M059J (cell line): ENCODE measurements at regions not wholly inside any gene's neighbourhood (a gene's known extent, or its start where the extent isn't known, plus 50 kb on each side); places are given as distances from the start of the nearest gene placed in this dataset.
"Not testable (repeated sequence)": the region's sequence is repeated elsewhere in the genome, so short reads cannot be mapped to it uniquely, and the experiment has no call there.

Source experiments
- DNase-seq: peaks from one replicate; pipeline ENCODE4 v3.0.0-alpha.2; 2012; ENCODE audit warnings: low read depth

- DNase-seq = no peak
Measured at GRCh38 chr17:73889439-73889838, 245.2 kb upstream of the SDK2 start.

DNA sequence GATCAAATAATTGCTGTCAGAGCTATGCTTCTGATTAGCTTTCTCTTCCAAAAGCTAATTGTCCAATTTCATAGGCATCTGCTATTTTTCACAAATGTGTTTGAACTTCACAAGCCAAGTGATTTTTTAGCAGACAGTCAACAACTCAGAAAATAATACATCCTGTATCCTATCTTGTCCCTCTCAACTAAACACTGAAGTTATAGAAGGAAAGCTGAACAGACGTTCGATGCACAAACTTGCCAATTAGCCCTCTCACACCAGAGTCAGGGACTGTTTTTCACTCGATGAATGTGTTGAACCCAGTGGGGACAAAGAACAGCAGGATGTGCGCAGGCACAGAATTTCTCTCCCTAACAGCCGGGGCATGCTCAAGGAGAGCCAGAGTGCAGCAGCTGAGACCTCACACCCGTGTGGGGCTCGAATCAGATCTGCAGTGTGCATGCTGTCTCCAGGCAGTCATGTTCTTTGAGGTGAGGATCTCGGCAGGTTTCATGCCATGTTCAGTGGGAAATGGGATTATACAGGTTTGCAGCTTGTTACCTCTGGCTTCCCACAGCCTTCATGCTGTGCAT, 246.7 kb upstream of the SDK2 start:
- DNase-seq = no peak

DNA sequence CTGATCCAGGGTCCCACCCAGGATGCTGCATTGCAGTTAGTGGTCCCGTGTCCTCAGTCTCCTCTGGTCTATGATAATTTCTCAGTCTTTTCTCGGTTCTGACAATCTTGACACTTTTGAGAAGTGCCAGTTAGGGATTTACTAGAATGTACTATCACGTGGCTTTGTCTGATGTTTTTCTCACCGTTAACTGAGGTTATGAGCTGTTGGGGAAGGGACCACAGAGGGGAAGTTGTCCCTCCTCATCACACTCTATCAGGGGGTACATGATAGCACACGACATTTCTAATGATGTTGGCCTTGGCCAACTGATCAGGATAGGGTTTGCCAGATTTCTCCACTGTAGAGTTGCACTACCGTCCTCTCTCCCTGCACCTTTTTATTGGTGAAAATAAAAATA, 250.9 kb upstream of the SDK2 start:
- no peak for DNase-seq

DNA sequence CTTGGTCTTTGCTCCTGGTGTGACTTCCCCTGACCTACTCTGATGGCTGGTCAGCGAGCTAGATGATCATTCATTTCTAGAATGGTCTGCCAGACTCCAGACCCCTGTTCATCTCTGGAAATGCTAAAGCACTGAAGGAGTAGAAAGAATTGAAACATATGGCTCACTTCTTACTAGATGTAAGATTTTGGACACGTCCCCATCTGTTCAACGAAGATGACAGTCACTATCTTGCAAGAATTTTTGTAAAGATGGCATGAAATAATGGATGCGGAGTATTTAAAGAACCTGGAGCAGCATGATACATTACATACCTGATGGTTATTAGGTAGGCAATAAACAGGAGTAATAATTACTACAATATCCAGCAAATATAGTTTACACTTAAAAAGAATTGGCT, 252.7 kb upstream of the SDK2 start:
- no peak for DNase-seq

DNA sequence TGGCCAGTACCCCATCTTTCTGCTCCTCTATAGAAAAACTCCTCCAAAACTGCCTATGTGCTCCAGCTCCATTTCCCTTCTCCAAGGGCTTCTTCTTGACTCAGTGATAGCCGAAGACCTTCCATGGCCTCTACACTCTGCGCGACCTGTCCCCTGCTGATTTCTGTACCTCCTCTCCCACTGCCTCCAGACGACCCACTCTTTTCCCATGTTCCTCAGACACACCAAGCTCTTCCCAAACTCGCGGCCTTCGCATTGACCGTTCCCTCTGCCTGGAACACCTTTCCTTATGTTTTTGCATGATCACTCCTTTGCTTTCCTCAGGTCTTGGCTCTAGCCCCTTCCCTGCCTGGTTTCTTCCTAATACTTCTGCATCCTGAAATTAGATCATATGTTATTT, 255.6 kb upstream of the SDK2 start:
- DNase-seq = no peak

DNA sequence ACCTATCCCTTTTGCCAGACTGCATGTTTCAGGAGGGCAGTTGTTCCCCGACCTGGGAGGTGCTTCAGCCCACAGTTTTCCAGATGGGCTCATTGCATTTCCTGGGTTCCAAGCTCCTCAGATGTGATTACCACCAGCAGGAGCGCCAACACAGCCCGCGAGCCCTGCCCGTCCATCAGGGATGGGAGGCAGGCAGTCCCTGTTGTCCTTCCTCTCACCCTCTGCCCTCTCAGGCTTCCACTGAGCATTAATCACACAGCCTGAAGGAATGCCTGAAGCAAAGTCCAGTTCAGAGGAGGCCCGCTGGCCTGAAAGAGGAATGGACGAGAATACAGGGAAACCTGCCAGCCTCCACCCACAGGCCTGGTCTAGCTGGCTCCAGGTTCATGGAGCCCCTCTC, 256.3 kb upstream of the SDK2 start:
- no peak for DNase-seq

GRCh38 chr17:73901249-73901648, 257.0 kb upstream of the SDK2 start:
- no peak for DNase-seq

DNA sequence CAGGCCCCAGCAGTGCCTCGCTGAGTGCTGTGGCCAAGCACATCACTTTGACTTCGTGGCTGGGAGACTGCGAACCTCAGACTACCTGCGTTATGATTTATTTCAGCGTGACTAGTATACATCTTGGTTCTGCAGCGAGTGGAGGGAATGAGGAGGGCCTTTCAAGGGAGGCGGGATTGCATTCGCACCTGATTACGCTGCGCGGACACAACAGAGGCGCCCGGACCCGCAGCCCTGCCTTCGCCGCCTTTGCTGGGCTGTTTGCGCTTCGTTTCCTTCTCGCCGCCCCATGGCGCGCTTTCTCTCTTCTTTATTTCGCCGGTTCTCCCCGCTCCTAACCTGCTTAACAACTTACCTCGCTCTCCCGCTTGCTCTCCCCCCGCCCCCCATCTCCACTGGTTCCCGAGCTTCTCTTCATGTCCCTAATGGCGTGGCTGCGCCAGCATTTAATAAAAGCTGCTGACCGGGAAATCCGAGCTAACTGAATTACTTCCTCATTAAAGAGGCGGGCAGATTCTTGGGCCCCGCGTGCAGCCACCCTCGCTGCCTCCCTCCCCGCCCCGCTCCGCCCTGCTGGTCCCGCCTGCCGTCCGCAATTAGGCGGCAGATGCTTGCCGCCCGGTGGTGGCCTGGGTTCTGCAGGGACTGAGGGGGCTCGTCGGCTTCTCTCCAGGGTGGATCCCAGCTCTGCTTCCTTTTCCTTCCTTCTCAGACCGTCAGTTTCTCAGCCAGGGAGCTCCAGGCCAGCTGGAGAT, 257.6 kb upstream of the SDK2 start:
- no peak for DNase-seq

- no peak for DNase-seq
Measured at GRCh38 chr17:73902416-73903181, 258.4 kb upstream of the SDK2 start.

DNA sequence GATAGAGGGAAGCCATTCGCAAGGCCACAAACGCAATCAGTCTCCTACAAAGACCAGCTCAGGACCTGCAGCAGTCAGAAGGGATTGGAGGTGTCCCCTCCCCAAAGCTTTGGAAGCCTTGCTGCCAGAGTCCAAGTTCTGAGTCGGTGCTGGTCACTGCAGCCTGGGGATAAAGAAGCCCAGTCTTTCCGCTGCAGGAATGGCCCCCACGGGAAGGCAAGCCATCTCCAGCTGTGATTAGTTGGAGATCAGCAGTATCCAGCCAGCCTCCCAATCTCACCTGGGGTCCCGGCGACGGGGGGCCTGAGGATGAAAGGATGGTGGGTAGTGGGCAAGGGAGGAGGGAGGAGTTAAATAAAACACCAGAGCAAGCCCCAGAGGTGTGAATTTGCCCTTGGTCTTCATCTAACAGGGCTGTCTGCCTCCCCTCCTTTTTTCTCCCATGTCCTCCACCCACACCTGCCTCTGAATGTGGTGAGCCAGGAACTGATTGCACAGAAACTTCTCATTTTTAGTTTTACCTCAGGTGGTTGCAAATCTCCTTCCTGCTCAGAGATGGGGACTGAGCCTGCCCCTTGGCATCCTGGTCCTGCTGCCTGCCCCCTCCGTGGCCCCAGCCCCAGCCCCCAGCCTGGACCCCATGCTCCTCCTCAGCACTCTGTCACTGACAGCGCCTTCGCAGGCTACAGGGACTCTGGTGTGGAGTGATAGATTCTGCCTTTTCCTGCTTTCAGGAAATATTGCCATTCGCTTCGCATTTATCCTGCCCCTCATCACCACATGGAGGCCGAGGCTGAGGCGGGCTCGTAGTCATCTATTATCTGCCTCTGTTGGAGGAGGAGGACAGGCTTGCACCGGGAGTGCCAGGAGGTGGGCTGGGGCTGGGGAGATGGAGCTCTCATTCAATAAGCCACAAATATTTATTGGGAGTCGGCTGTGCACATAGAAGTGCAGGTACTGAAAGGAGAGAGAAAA, 262.9 kb upstream of the SDK2 start:
- DNase-seq = no peak

DNA sequence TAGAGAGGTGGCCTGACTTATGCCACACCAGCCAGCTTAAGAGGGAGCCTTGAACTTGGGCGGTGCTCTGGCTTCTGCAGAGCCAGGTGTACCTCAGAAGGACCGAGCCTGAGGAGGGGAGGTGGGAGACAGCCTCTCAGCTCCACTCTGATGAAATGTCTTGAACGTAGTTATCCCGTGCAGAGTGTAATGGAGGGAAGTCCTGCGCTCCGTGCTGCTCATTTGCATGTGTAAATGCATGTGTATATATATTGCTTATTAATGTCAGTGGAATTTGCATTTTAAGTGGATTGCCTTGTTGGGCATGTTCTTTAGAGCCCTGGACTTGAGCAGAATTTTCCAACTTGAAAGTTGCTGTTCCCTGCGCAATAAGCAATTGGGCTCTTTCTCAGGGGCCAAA, 264.9 kb upstream of the SDK2 start:
- no peak for DNase-seq

GRCh38 chr17:73910206-73910605, 266.0 kb upstream of the SDK2 start:
- DNase-seq = no peak

DNA sequence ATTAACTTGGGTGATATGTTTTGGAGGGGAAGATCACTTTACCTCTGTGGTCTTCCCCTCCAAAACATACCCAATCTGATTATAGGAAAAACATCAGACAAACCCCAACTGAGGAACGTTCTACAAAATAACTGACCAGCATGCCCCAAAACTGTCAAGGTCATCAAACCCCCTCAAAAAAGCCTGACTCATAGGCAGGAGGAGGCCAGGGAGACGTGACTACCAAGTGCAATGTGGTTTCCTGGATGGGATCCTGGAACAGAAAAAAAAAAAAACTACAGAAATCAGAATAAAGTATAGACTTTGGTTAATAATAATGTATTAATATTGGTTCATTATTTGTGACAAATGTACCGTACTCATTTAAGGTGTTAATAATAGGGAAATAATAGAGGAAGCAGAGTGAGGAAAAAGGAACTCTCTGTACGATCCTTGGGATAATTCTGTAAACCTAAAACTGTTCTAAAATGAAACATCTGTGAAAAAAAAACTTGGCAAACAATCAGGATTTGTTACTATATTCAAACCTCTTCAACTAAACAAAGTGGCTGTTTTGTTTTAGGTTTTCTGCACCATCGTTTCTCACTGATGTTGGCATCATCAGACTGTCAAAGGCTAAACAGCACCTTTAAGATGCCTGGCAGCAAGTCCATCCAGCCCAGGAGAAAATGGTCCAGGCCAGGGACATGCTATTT, 266.7 kb upstream of the SDK2 start:
- no peak for DNase-seq

- DNase-seq = no peak
Measured at GRCh38 chr17:73911726-73912372, 267.6 kb upstream of the SDK2 start.

GRCh38 chr17:73912373-73912746, 268.1 kb upstream of the SDK2 start:
- DNase-seq = no peak

GRCh38 chr17:73914536-73915274, 270.5 kb upstream of the SDK2 start:
- no peak for DNase-seq

- not testable (repeated sequence) for DNase-seq
Measured at GRCh38 chr17:73919033-73919432, 274.8 kb upstream of the SDK2 start.

GRCh38 chr17:73921306-73921705, 277.1 kb upstream of the SDK2 start:
- DNase-seq = no peak

- no peak for DNase-seq
Measured at GRCh38 chr17:73924114-73924908, 279.2 kb upstream of the RPL38 start.

DNA sequence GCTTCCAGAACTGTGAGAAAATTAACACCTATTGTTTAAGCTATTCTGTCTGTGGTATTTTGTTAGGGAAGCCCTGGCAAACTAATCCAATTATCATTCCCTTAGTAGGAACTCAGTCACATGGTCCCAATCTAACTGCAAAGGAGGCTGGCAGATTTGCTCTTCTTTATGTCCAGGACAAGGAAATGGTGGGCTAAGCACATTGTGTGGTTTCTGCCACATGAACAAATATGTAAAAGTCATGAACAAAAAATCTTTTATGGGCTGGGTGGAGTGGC, 278.6 kb upstream of the RPL38 start:
- DNase-seq = no peak
